Transverse colon (tissue), 4 donors: ENCODE measurements at regions not wholly inside any gene's neighbourhood (a gene's known extent, or its start where the extent isn't known, plus 50 kb on each side); places are given as distances from the start of the nearest gene placed in this dataset.
A peak's percentile ranks its signal among the peaks of the same experiment; 100 is the strongest.
"Not testable (repeated sequence)": the region's sequence is repeated elsewhere in the genome, so short reads cannot be mapped to it uniquely, and the experiment has no call there.

Source experiments
- DNase-seq: peaks from one replicate; pipeline ENCODE4 v3.0.0-alpha.2; 2019
- H3K27ac ChIP-seq, 4 donors: fragments of 200-600 bp; sonication (generic); 2 replicates each; pipeline ENCODE4 v1.5.1; 2016 to 2018; ENCODE audit warnings: inconsistent platforms in 4 of 4
- H3K27me3 ChIP-seq: fragments of 200-600 bp; sonication (generic); 2 replicates; pipeline ENCODE4 v1.5.1; 2017; ENCODE audit warnings: inconsistent platforms
- H3K36me3 ChIP-seq, 4 donors: fragments of 200-600 bp; sonication (generic); 2 replicates each; pipeline ENCODE4 v1.5.1; 2017 to 2019; ENCODE audit warnings: inconsistent platforms in 4 of 4
- H3K4me1 ChIP-seq, 4 donors: fragments of 200-600 bp; sonication (generic); 2 replicates each; pipeline ENCODE4 v1.5.1; 2017 to 2020; ENCODE audit warnings: inconsistent platforms in 4 of 4
- H3K4me3 ChIP-seq, 4 donors: fragments of 200-600 bp; sonication (generic); 1 replicate in 1 of 4; 2 replicates in 3 of 4; pipeline versions ENCODE4 v1.5.1 to v1.6.1; 2017 to 2019; ENCODE audit warnings: inconsistent platforms in 4 of 4
- H3K9me3 ChIP-seq, 2 donors: fragments of 200-600 bp; sonication (generic); 2 replicates each; pipeline ENCODE4 v1.5.1; 2017 to 2019; ENCODE audit warnings: inconsistent platforms in 2 of 2
- EP300 ChIP-seq: sonication (generic); formaldehyde crosslinking; IDR thresholded peaks from one replicate; pipeline ENCODE4 v1.6.1; 2017; ENCODE audit warnings: antibody characterized with exemption, low read depth
- POLR2A ChIP-seq: fragments of 450-650 bp; IDR thresholded peaks from one replicate; pipeline ENCODE4 v1.6.1; 2016; ENCODE audit warnings: antibody characterized with exemption, mild to moderate bottlenecking, moderate library complexity
- POLR2AphosphoS5 ChIP-seq, 3 donors: sonication (generic); formaldehyde crosslinking; IDR thresholded peaks; one replicate each; pipeline ENCODE4 v1.6.1; 2016; ENCODE audit warnings: antibody characterized with exemption in 3 of 3
- WGBS, 2 donors: methylation state at CpG; one replicate each; pipeline ENCODE4 v1.1.5; 2018; ENCODE audit warnings: low coverage in 1 of 2; 5-methylcytosine and 5-hydroxymethylcytosine counted together
- in situ Hi-C, 4 donors: fragments of 200-750 bp; cut with MboI; loops; one replicate each; pipeline versions ENCODE4 v1.15.0 to v1.15.1; 2017; ENCODE audit warnings: low sequenced_read_pairs in 3 of 4, low pct_ligation_motif_present in 1 of 4, low pct_unique_long_range_greater_than_20kb in 1 of 4
- intact Hi-C: fragments of 100-400 bp; cut with DNase I; formaldehyde crosslinking; loops from one replicate; pipeline ENCODE4 v1.15.1; 2023; ENCODE audit warnings: low total_unique reads
- TF ChIP-seq, protein P1 (sequence below), 5 experiments: fragments of 200-600 bp in 3 of 5; fragments of 450-650 bp in 2 of 5; sonication (generic) in 3 of 5; IDR thresholded peaks; 1 replicate in 2 of 5; 2 replicates in 3 of 5; pipeline ENCODE4 v1.5.1; 2016 to 2017; ENCODE audit warnings: antibody characterized with exemption in 5 of 5, inconsistent platforms in 3 of 5, mild to moderate bottlenecking in 2 of 5, moderate library complexity in 1 of 5

DNA sequence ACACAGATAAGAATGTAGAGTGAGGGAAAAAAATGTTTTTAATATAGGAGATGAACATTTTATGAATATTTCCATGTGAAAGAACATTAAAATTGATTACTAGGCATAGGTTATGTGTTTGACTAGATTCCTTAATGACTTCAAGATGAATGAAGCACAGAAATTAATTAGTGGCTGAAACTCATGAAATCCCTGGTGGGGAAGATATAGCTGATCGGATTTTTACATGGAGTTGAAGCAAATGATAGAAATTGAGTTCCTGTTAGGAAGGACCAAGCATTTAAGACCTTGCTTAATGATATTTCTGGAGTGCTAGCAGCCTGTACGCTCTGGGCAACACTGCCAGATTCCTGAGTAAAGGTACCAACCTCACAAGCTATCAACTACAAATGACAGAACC is 68.9 kb upstream of the IVNS1ABP start:
- Histone ChIP-seq H3K9me3 (no peaks in the 10 kb centered on the region), H3K27me3 (no peaks in the 10 kb centered on the region), H3K4me1 (no peaks in the 10 kb centered on the region), H3K4me3 (no peak overlapping the region), H3K27ac (no peak overlapping the region), H3K36me3 (no peaks in the 10 kb centered on the region)
- TF ChIP-seq POLR2A = no peak
- TF ChIP-seq EP300 = no peak
- in situ Hi-C loops = loop anchor here in 1 of 4 donors (10.0 kb wide), 1 partner anchor 61 kb away; no protein-coding TSS in a partner anchor
- DNase-seq = no peak
- 80 to 88% methylated on average over 1 to 2 of the region's 2 CpGs for WGBS, 2 donors
- intact Hi-C loops = no loop called here

DNA sequence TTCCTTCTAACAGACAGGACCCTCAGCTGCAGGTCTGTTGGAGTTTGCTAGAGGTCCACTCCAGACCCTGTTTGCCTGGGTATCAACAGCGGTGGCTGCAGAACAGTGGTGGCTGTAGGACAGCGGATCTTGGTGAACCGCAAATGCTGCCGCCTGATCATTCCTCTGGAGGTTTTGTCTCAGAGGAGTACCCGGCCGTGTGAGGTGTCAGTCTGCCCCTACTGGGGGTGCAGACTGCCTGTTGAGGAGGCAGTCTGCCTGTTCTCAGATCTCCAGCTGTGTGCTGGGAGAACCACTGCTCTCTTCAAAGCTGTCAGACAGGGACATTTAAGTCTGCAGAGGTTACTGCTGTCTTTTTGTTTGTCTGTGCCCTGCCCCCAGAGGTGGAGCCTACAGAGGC is 66.8 kb upstream of the IVNS1ABP start:
- intact Hi-C loops, DNase-seq, H3K27ac ChIP-seq, H3K27me3 ChIP-seq, H3K36me3 ChIP-seq, H3K9me3 ChIP-seq, H3K4me3 ChIP-seq, H3K4me1 ChIP-seq: not testable (repeated sequence)
- in situ Hi-C loops = loop anchor here in 1 of 4 donors (10.0 kb wide), 1 partner anchor 59 kb away; no protein-coding TSS in a partner anchor
- 78% methylated on average over 6 of the region's 6 CpGs; no CpG with 5 or more reads in 1 of the 2 donors for WGBS, 2 donors

DNA sequence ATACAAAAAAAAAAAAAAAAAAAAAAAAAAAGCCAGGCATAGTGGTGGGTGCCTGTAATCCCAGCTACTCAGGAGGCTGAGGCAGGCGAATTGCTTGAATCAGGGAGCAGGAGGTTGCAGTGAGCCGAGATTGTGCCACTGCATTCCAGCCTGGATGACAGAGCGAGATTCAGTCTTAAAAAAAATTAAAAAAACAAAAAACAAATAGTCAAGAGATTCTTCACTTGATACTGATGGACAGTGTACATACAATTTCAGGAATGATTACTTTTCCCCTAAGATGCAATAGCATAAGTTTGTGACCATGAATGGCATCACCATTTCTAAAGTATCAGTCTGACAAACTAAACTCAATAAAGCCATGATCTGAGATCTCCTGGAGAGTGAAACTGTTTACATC is 60.8 kb upstream of the IVNS1ABP start:
- intact Hi-C loops = no loop called here
- H3K4me3 ChIP-seq = no peak overlapping the region
- no peaks in the 10 kb centered on the region for H3K36me3 ChIP-seq
- H3K27ac ChIP-seq = no peak overlapping the region
- H3K27me3 ChIP-seq = no peaks in the 10 kb centered on the region
- no peak for DNase-seq
- no peak for TF ChIP-seq EP300
- no peak for TF ChIP-seq POLR2A
- TF ChIP-seq, protein P1, sequence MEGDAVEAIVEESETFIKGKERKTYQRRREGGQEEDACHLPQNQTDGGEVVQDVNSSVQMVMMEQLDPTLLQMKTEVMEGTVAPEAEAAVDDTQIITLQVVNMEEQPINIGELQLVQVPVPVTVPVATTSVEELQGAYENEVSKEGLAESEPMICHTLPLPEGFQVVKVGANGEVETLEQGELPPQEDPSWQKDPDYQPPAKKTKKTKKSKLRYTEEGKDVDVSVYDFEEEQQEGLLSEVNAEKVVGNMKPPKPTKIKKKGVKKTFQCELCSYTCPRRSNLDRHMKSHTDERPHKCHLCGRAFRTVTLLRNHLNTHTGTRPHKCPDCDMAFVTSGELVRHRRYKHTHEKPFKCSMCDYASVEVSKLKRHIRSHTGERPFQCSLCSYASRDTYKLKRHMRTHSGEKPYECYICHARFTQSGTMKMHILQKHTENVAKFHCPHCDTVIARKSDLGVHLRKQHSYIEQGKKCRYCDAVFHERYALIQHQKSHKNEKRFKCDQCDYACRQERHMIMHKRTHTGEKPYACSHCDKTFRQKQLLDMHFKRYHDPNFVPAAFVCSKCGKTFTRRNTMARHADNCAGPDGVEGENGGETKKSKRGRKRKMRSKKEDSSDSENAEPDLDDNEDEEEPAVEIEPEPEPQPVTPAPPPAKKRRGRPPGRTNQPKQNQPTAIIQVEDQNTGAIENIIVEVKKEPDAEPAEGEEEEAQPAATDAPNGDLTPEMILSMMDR (IDR thresholded peaks at IDR 0.05) = no peak
- TF ChIP-seq POLR2AphosphoS5 (IDR thresholded peaks at IDR 0.05) = no peak
- in situ Hi-C loops = no loop called here
- H3K9me3 ChIP-seq = no peaks in the 10 kb centered on the region
- no peaks in the 10 kb centered on the region for H3K4me1 ChIP-seq
- WGBS, 2 donors = 97 to 100% methylated on average over 3 of the region's 3 CpGs

DNA sequence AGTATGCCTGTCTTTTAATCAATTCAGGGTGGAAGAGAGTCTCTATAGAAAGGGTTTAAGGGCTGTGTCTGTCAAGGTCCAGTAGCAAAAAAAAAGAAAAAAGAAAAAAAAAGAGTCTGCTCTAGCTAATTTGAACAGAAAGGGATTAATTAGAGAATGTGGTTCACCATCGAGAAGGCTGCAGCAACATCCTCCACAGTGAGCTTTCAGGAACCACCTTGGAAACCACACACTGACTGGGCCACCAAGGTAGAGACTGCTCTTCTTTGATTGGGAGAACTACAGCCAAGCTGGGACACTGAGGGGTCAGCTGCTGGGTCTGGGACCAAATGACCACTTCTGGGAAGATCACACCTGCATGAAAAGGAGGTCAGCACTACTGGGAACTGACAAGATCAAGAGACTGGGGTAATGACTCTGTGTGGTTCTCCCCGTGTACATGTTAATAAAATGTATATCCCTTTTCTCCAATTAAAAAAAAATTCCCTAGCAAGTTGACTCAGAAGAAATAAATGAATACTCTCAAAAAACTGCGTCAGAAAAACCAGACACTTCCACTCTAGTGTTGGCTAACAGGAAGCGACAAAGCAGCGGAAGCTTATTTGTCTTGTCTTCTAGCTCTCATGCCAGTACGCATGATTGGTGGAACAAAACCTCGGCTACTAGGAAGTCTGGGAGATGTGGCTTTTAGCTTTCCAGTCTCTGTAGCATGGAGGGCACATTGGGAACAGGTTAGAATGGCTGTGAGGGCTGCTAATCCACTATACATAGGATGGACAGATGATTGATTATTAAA is 60.0 kb upstream of the IVNS1ABP start:
- WGBS, 2 donors = 81 to 95% methylated on average over 6 to 7 of the region's 7 CpGs
- Histone ChIP-seq H3K27ac (peak overlapping the region in 2 of 4 donors; percentile 20 to 29), H3K36me3 (no peaks in the 10 kb centered on the region), H3K9me3 (no peaks in the 10 kb centered on the region), H3K4me1 (no peaks in the 10 kb centered on the region), H3K27me3 (no peaks in the 10 kb centered on the region), H3K4me3 (no peak overlapping the region)
- in situ Hi-C loops (no loop called here), intact Hi-C loops (no loop called here)
- TF ChIP-seq, protein P1 (IDR thresholded peaks at IDR 0.05) = no peak
- no peak for TF ChIP-seq EP300
- TF ChIP-seq POLR2AphosphoS5 (IDR thresholded peaks at IDR 0.05) = no peak
- DNase-seq = no peak

DNA sequence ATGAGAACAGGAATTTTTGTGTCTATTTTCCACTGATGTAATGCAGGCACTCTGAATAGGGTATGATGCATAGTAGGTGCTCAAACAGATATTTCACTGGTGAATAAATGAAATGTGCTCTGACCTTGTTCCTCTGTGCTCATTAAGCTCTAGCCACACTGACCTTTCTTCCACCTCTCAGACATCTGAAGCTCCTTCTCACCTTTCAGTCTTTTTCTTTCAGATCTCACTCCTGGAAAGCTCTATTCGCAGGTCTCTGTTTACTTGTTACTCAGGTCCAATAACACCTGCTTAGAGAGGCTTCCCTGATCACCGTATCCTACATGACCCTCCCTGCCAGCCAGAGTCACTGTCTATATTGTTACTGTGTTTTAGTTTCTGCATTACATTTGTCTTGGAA is 59.2 kb upstream of the IVNS1ABP start:
- in situ Hi-C loops (no loop called here), intact Hi-C loops (no loop called here)
- no peaks in the 10 kb centered on the region for H3K27me3 ChIP-seq
- no peak for DNase-seq
- H3K4me1 ChIP-seq = no peaks in the 10 kb centered on the region
- H3K36me3 ChIP-seq = no peaks in the 10 kb centered on the region
- WGBS, 2 donors = 38 to 51% methylated on average over 2 of the region's 2 CpGs
- no peaks in the 10 kb centered on the region for H3K9me3 ChIP-seq
- no peak overlapping the region for H3K27ac ChIP-seq
- TF ChIP-seq EP300 = no peak
- TF ChIP-seq POLR2A = no peak
- TF ChIP-seq POLR2AphosphoS5 (IDR thresholded peaks at IDR 0.05) = no peak
- TF ChIP-seq, protein P1 (IDR thresholded peaks at IDR 0.05) = no peak
- no peak overlapping the region for H3K4me3 ChIP-seq
